GM19035 (cell line): ENCODE measurements at regions not wholly inside any gene's neighbourhood (a gene's known extent, or its start where the extent isn't known, plus 50 kb on each side); places are given as distances from the start of the nearest gene placed in this dataset.

Experiments used
- ATAC-seq: cut with Tn5 transposase; IDR thresholded peaks from one replicate; pipeline ENCODE4 v1.9.1; 2021; ENCODE audit not compliant: unreplicated experiment

- no peak for ATAC-seq
These were observed 227.4 kb upstream of the SP4 start for GRCh38 chr7:21200503-21200902.

GRCh38 chr7:21214657-21215056 lies 213.2 kb upstream of the SP4 start:
- ATAC-seq, result no peak

- no peak for ATAC-seq
These were observed 212.6 kb upstream of the SP4 start for GRCh38 chr7:21215307-21215706.

- no peak for ATAC-seq
These were observed 210.5 kb upstream of the SP4 start for GRCh38 chr7:21217365-21217764.

GRCh38 chr7:21218155-21218554 lies 209.7 kb upstream of the SP4 start:
- no peak for ATAC-seq

GRCh38 chr7:21221130-21221529 lies 206.8 kb upstream of the SP4 start:
- ATAC-seq, result no peak

- ATAC-seq, result no peak
These were observed 189.3 kb upstream of the SP4 start for GRCh38 chr7:21238400-21239116.

- no peak for ATAC-seq
These were observed 184.6 kb upstream of the SP4 start for GRCh38 chr7:21243265-21243664.

- no peak for ATAC-seq
These were observed 176.6 kb upstream of the SP4 start for GRCh38 chr7:21251151-21251800.

GRCh38 chr7:21253740-21254687 lies 173.9 kb upstream of the SP4 start:
- ATAC-seq, result peak; percentile 64

GRCh38 chr7:21256310-21256877 lies 171.5 kb upstream of the SP4 start:
- no peak for ATAC-seq

GRCh38 chr7:21260939-21261338 lies 166.9 kb upstream of the SP4 start:
- no peak for ATAC-seq

- peak; percentile 90 for ATAC-seq
These were observed 166.0 kb upstream of the SP4 start for GRCh38 chr7:21261627-21262594.

- no peak for ATAC-seq
These were observed 158.9 kb upstream of the SP4 start for GRCh38 chr7:21269021-21269420.

GRCh38 chr7:21276471-21277035 lies 151.3 kb upstream of the SP4 start:
- no peak for ATAC-seq

GRCh38 chr7:21278944-21279343 lies 148.9 kb upstream of the SP4 start:
- ATAC-seq, result no peak

GRCh38 chr7:21281193-21281592 lies 146.7 kb upstream of the SP4 start:
- no peak for ATAC-seq

GRCh38 chr7:21293771-21294170 lies 134.1 kb upstream of the SP4 start:
- ATAC-seq, result no peak

- no peak for ATAC-seq
These were observed 128.1 kb upstream of the SP4 start for GRCh38 chr7:21299766-21300165.

GRCh38 chr7:21300692-21301091 lies 127.2 kb upstream of the SP4 start:
- ATAC-seq, result no peak
